T-helper 9 cell (primary cell): ENCODE measurements at regions not wholly inside any gene's neighbourhood (a gene's known extent, or its start where the extent isn't known, plus 50 kb on each side); places are given as distances from the start of the nearest gene placed in this dataset.

ENCODE experiments used
- DNase-seq: peaks from one replicate; pipeline ENCODE4 v3.0.0-alpha.2; 2020

- no peak for DNase-seq
These were observed 51.9 kb downstream of the CEBPB start for GRCh38 chr20:50242548-50242862.

- DNase-seq, result no peak
These were observed 52.4 kb downstream of the CEBPB start for GRCh38 chr20:50242863-50243609.

- DNase-seq, result no peak
These were observed 53.2 kb downstream of the CEBPB start for GRCh38 chr20:50243610-50244351.

GRCh38 chr20:50244352-50245149 lies 53.9 kb downstream of the CEBPB start:
- no peak for DNase-seq

GRCh38 chr20:50245498-50246366 lies 55.1 kb downstream of the CEBPB start:
- DNase-seq, result no peak

- no peak for DNase-seq
These were observed 56.0 kb downstream of the CEBPB start for GRCh38 chr20:50246367-50247195.

- DNase-seq, result no peak
These were observed 56.8 kb downstream of the CEBPB start for GRCh38 chr20:50247196-50248094.

GRCh38 chr20:50248104-50248641 lies 57.5 kb downstream of the CEBPB start:
- no peak for DNase-seq

GRCh38 chr20:50249447-50250388 lies 59.1 kb downstream of the CEBPB start:
- no peak for DNase-seq

GRCh38 chr20:50250679-50251382 lies 60.2 kb downstream of the CEBPB start:
- DNase-seq, result no peak

- DNase-seq, result no peak
These were observed 60.7 kb downstream of the CEBPB start for GRCh38 chr20:50251383-50251748.

- DNase-seq, result no peak
These were observed 61.4 kb downstream of the CEBPB start for GRCh38 chr20:50251992-50252511.

- DNase-seq, result no peak
These were observed 62.1 kb downstream of the CEBPB start for GRCh38 chr20:50252701-50253100.

- DNase-seq, result no peak
These were observed 62.5 kb downstream of the CEBPB start for GRCh38 chr20:50253101-50253500.

- no peak for DNase-seq
These were observed 63.9 kb downstream of the CEBPB start for GRCh38 chr20:50254466-50255079.

- no peak for DNase-seq
These were observed 65.9 kb downstream of the CEBPB start for GRCh38 chr20:50256577-50256976.

GRCh38 chr20:50257860-50258259 lies 67.2 kb downstream of the CEBPB start:
- no peak for DNase-seq
